HepG2 (cell line): ENCODE measurements at regions not wholly inside any gene's neighbourhood (a gene's known extent, or its start where the extent isn't known, plus 50 kb on each side); places are given as distances from the start of the nearest gene placed in this dataset.

Source experiments
- ADNP ChIP-seq: sonication (generic); formaldehyde crosslinking; IDR thresholded peaks from 2 replicates; pipeline ENCODE4 v1.4.0; 2020; ENCODE audit warnings: missing genetic modification reagents
- ARID5B ChIP-seq: IDR thresholded peaks from 2 replicates; pipeline ENCODE4 v1.4.0; 2020; ENCODE audit warnings: mild to moderate bottlenecking, missing genetic modification reagents
- CBFB ChIP-seq: sonication (generic); formaldehyde crosslinking; IDR thresholded peaks from 2 replicates; pipeline ENCODE4 v1.4.0; 2020; ENCODE audit warnings: missing genetic modification reagents
- ESRRA ChIP-seq: sonication (generic); formaldehyde crosslinking; IDR thresholded peaks from 2 replicates; pipeline ENCODE4 v1.5.1; 2020; ENCODE audit warnings: mild to moderate bottlenecking, low read depth, missing genetic modification reagents
- FOXK2 ChIP-seq: fragments of 450-650 bp; IDR thresholded peaks from 2 replicates; pipeline ENCODE4 v1.6.1; 2016
- HDAC6 ChIP-seq: fragments of 200-600 bp; sonication (generic); IDR thresholded peaks from 2 replicates; pipeline ENCODE4 v1.7.0; 2017; ENCODE audit warnings: mild to moderate bottlenecking, antibody characterized with exemption, low read length, low read depth
- HIC2 ChIP-seq: sonication (generic); formaldehyde crosslinking; IDR thresholded peaks from 2 replicates; pipeline ENCODE4 v1.9.0; 2022; ENCODE audit warnings: low read depth, missing genetic modification reagents
- KLF11 ChIP-seq: IDR thresholded peaks from 2 replicates; pipeline ENCODE4 v1.6.1; 2016; ENCODE audit warnings: missing compliant biosample characterization
- PHF8 ChIP-seq: sonication (generic); formaldehyde crosslinking; IDR thresholded peaks from 2 replicates; pipeline ENCODE4 v1.5.0; 2020; ENCODE audit warnings: missing genetic modification reagents
- RBM39 ChIP-seq: fragments of 200-400 bp; formaldehyde crosslinking; IDR thresholded peaks from one replicate; pipeline ENCODE4 v1.6.1; 2018; ENCODE audit warnings: antibody characterized with exemption, mild to moderate bottlenecking, low read depth, low read length; ENCODE audit not compliant: poor library complexity, severe bottlenecking
- SKIL ChIP-seq: sonication (generic); formaldehyde crosslinking; IDR thresholded peaks from 2 replicates; pipeline ENCODE4 v1.8.0; 2022; ENCODE audit warnings: missing genetic modification reagents, mild to moderate bottlenecking, moderate library complexity, borderline replicate concordance
- SMAD3 ChIP-seq: sonication (generic); formaldehyde crosslinking; IDR thresholded peaks from 2 replicates; pipeline ENCODE4 v1.4.0; 2020; ENCODE audit warnings: missing genetic modification reagents
- SRF ChIP-seq: IDR thresholded peaks from 2 replicates; pipeline ENCODE4 v1.6.1; 2011; ENCODE audit warnings: mild to moderate bottlenecking, low read depth, low read length, moderate library complexity
- SSRP1 ChIP-seq: IDR thresholded peaks from 2 replicates; pipeline ENCODE4 v1.6.1; 2016; ENCODE audit warnings: control low read depth
- TFAP4 ChIP-seq: sonication (generic); IDR thresholded peaks from 2 replicates; pipeline ENCODE4 v1.6.1; 2016; ENCODE audit warnings: low read depth, borderline replicate concordance
- ZBTB10 ChIP-seq: sonication (generic); formaldehyde crosslinking; IDR thresholded peaks from 2 replicates; pipeline ENCODE4 v1.4.0; 2020; ENCODE audit warnings: missing genetic modification reagents, borderline replicate concordance
- ZNF296 ChIP-seq: sonication (generic); formaldehyde crosslinking; conservative IDR thresholded peaks from 2 replicates; pipeline ENCODE4 v1.5.0; 2020; ENCODE audit warnings: mild to moderate bottlenecking, missing genetic modification reagents
- ZNF605 ChIP-seq: sonication (generic); formaldehyde crosslinking; IDR thresholded peaks from 2 replicates; pipeline ENCODE4 v1.8.0; 2022; ENCODE audit warnings: mild to moderate bottlenecking, missing genetic modification reagents
- ZNF644 ChIP-seq: IDR thresholded peaks from 2 replicates; pipeline ENCODE4 v1.6.1; 2016; ENCODE audit warnings: low read depth
- ZNF75D ChIP-seq: sonication (generic); formaldehyde crosslinking; IDR thresholded peaks from 2 replicates; pipeline ENCODE4 v1.8.1; 2023; ENCODE audit warnings: missing genetic modification reagents, mild to moderate bottlenecking, borderline replicate concordance

- TF ChIP-seq ARID5B (CRISPR knock-in tag) = peak; percentile 72; the same call in 1 of the 2 replicates
- no peak for TF ChIP-seq ZNF644 (CRISPR knock-in tag)
- no peak for TF ChIP-seq ZNF296
- no peak for TF ChIP-seq TFAP4
- TF ChIP-seq HIC2 (CRISPR knock-in tag) = no peak
- TF ChIP-seq ZNF605 (CRISPR knock-in tag) = no peak
- no peak for TF ChIP-seq SMAD3 (CRISPR knock-in tag)
- no peak for TF ChIP-seq KLF11 (CRISPR knock-in tag)
- TF ChIP-seq FOXK2 = no peak
- TF ChIP-seq PHF8 (CRISPR knock-in tag) = no peak
- peak; percentile 59; the same call in 1 of the 2 replicates for TF ChIP-seq SRF
- TF ChIP-seq ADNP = no peak
- 0 out of 2 replicates have a peak, but pooled peaks have one; percentile 15 for TF ChIP-seq SKIL (CRISPR knock-in tag)
- no peak for TF ChIP-seq CBFB (CRISPR knock-in tag)
- TF ChIP-seq ESRRA = no peak
- no peak for TF ChIP-seq ZBTB10 (CRISPR knock-in tag)
- no peak for TF ChIP-seq HDAC6
- no peak for TF ChIP-seq ZNF75D (CRISPR knock-in tag)
- no peak for TF ChIP-seq SSRP1 (CRISPR knock-in tag)
- no peak for TF ChIP-seq RBM39
These were observed 463.5 kb downstream of the RASEF start (continued) for GRCh38 chr9:82599336-82599949.
